ENCODE measurements at regions not wholly inside any gene's neighbourhood (a gene's known extent, or its start where the extent isn't known, plus 50 kb on each side); places are given as distances from the start of the nearest gene placed in this dataset.
"Not testable (repeated sequence)": the region's sequence is repeated elsewhere in the genome, so short reads cannot be mapped to it uniquely, and the experiment has no call there.

DNA sequence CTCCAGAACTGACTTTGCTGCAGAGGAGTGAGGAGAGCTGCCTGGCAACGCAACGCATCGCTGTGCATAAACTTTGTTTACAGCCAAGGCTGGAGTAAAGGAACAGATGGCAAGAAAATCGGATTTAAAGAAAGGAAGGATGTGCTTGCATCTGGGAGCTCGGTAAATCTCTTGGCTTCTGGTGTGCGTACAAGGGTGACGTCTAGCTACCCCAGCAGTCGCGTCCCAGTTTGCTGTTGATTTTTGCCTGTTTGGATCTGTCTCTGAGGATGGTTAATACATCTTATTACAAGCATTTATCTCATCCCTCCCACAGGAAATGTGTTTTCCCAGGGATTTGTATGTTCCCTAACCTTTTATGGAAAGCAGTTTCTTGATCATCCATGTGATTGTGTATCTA lies 73.3 kb upstream of the RALGPS2 start:
- no peak overlapping the region for H3K4me3 ChIP-seq (ENCODE audit: low read depth, low read length)
- TF ChIP-seq, protein P1, sequence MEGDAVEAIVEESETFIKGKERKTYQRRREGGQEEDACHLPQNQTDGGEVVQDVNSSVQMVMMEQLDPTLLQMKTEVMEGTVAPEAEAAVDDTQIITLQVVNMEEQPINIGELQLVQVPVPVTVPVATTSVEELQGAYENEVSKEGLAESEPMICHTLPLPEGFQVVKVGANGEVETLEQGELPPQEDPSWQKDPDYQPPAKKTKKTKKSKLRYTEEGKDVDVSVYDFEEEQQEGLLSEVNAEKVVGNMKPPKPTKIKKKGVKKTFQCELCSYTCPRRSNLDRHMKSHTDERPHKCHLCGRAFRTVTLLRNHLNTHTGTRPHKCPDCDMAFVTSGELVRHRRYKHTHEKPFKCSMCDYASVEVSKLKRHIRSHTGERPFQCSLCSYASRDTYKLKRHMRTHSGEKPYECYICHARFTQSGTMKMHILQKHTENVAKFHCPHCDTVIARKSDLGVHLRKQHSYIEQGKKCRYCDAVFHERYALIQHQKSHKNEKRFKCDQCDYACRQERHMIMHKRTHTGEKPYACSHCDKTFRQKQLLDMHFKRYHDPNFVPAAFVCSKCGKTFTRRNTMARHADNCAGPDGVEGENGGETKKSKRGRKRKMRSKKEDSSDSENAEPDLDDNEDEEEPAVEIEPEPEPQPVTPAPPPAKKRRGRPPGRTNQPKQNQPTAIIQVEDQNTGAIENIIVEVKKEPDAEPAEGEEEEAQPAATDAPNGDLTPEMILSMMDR (IDR thresholded peaks at IDR 0.05; ENCODE audit: low read depth, low read length, missing control alignments) = no peak
- DNase-seq (ENCODE audit: low read depth) = no peak

DNA sequence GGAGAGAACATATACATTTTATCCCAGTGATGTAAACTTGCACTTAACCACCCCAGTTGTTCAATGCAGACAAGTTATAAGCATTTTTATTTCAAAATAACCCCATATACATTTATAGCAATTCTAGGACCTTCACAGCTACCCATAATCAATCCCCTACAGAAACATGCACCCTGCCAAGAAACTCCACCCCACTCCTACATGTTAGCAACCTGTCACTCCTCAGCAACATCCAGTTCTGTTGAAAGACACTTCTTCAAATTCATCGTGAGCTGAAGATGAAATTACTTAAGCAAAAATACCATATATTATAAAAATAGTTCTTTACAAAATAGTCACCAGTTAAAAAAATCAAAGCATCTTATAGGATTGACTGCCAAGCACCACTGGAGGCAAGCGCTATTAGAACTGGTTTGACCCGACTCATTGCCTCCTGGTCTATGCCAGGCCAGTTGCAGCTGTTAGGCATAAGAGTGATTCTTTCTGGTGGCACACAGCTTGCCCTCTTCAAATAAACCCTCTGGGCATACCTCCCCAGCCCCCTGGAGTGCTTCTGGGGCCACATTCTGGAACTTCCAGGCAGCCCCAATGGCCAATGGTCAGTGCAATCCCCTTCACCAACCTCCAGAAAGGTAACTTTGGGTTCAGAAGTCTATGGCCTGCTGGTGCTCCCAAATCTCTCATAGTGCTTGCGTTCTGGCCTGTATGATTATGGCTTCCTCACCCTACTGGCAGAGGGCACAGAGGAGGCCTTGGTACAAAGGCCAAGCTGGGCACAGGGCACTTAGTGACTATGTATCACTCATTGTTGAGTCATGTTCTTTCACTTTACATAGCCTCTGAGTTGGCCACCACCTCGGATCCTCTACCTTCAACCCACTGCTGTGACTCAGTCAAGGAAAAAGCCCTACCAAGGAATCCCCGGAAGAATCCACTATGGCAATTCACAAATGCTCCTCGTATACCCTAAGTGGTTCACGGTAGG lies 72.2 kb upstream of the RALGPS2 start:
- no peak overlapping the region for H3K4me3 ChIP-seq (ENCODE audit: low read depth, low read length)
- TF ChIP-seq, protein P1 (IDR thresholded peaks at IDR 0.05; ENCODE audit: low read depth, low read length, missing control alignments) = no peak
- DNase-seq (ENCODE audit: low read depth) = no peak

DNA sequence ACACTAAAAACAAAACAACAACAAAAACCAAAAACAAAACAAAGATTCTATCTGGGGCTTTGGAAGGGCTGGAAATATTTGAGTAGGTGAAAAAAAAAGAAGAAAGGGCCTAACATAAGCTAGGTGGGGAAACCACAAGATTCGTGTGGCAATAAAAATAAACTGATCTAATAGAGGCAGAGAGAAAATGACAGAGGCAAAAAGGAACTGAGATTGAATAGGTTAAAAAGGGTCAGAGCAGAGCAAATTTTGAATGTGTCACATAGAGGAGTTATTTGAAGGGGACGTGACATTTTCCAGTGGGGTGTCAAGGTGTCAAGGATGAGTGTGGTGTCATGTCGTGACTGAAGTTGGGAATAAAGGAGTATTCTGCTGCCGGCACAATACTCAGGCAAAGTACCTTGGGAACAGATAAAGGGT lies 65.2 kb upstream of the RALGPS2 start:
- TF ChIP-seq, protein P1 (IDR thresholded peaks at IDR 0.05; ENCODE audit: low read depth, low read length, missing control alignments) = no peak
- H3K4me3 ChIP-seq (ENCODE audit: low read depth, low read length) = peak overlapping the region; percentile 22; the same call in 1 of the 2 replicates
- peak; percentile 83 for DNase-seq (ENCODE audit: low read depth)

DNA sequence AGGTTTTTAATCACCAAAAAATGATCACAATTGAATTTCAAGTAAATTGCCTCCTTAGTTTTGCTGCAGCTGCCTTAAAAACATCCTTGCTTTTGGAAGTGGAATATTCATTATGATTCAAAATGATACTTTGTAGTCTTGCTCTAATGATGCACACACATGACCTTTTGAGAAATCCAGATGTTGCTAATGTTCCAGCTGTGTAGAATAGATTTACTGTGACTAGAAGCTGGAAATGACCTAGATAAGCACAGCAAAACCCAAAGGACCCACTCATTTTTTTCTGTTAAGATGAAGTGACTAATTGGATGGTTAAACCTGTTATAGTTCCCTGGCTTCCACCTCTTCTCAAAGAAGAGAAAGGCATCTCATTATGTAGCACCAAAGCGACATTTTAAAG lies 64.6 kb upstream of the RALGPS2 start:
- no peak overlapping the region; the same call in 1 of the 2 replicates for H3K4me3 ChIP-seq (ENCODE audit: low read depth, low read length)
- peak; percentile 29 for DNase-seq (ENCODE audit: low read depth)
- TF ChIP-seq, protein P1 (IDR thresholded peaks at IDR 0.05; ENCODE audit: low read depth, low read length, missing control alignments) = no peak

DNA sequence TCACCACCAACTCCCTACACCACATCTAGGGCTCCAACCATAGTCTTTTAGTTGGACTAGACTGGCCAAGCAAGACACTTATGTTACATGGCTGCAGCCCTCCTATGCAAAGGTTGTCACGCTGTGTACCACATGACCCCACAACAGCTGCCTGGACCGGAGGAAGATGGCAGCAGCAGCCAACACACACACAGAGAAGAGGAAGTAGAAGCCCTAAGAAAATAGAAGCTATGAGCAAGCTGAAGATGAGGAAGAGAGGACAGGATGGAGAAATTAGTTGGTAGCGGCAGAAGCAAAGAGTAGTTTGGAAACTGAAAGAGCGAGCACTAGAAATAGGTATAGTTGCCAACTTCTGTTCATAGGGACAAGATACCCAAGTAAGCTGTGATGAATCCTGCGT lies 60.8 kb upstream of the RALGPS2 start:
- TF ChIP-seq, protein P1 (IDR thresholded peaks at IDR 0.05; ENCODE audit: low read depth, low read length, missing control alignments) = no peak
- peak; percentile 77 for DNase-seq (ENCODE audit: low read depth)
- no peak overlapping the region for H3K4me3 ChIP-seq (ENCODE audit: low read depth, low read length)

DNA sequence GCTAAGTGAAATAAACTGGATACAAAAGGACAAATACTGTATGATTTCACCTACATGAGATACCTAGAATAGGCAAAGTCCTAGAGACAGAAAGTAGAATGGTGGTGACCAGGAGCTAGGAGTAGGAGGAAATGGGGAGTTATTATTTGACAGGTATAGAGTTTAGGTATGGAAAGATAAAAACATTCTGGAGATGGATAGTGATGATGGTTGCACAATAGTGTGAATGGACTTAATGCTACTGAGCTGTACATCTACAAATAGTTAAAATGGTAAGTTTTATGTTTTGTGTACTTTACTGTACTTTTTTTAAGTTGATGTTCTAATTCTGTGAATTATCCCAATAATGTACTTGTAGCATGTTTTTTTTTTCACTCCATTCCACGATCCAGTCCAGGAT lies 59.5 kb upstream of the RALGPS2 start:
- no peak overlapping the region for H3K4me3 ChIP-seq (ENCODE audit: low read depth, low read length)
- DNase-seq (ENCODE audit: low read depth) = no peak
- TF ChIP-seq, protein P1 (IDR thresholded peaks at IDR 0.05; ENCODE audit: low read depth, low read length, missing control alignments) = no peak

DNA sequence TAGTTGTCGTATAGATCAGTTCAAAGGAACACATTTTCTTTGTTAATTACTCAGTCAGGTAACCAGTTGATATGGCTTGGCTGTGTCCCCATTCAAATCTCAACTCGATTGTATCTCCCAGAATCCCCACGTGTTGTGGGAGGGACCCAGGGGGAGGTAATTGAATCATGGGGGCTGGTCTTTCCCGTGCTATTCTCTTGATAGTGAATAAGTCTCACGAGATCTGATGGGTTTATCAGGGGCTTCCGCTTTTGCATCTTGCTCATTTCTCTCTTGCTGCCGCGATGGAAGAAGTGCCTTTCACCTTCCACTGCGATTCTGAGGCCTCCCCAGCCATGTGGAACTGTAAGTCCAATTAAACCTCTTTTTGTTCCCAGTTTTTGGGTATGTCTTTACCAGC lies 58.2 kb upstream of the RALGPS2 start:
- DNase-seq (ENCODE audit: low read depth); H3K4me3 ChIP-seq (ENCODE audit: low read depth, low read length): not testable (repeated sequence)
